Mesenchymal stem cell (in vitro differentiated cells and primary cell): ENCODE measurements at regions not wholly inside any gene's neighbourhood (a gene's known extent, or its start where the extent isn't known, plus 50 kb on each side); places are given as distances from the start of the nearest gene placed in this dataset.

ENCODE experiments used
- DNase-seq: peaks from one replicate; pipeline ENCODE4 v3.0.0-alpha.2; 2013
- H2AFZ ChIP-seq: one replicate; pipeline ENCODE4 v1.6.1; 2013; ENCODE audit warnings: low read depth, mild to moderate bottlenecking, control low read depth, inconsistent platforms, low read length, moderate library complexity
- H2AK5ac ChIP-seq: 2 replicates; pipeline ENCODE4 v1.6.1; 2013; ENCODE audit warnings: low read length, moderate library complexity, mild to moderate bottlenecking, inconsistent platforms; ENCODE audit not compliant: severe bottlenecking
- H2BK120ac ChIP-seq: one replicate; pipeline ENCODE4 v1.6.1; 2013; ENCODE audit warnings: low read depth, mild to moderate bottlenecking, inconsistent platforms, low read length, moderate library complexity
- H2BK12ac ChIP-seq, 2 experiments: one replicate each; pipeline ENCODE4 v1.6.1; 2013; ENCODE audit warnings: inconsistent platforms in 2 of 2, low read length in 2 of 2, mild to moderate bottlenecking in 2 of 2, moderate library complexity in 2 of 2, control low read depth in 1 of 2
- H2BK15ac ChIP-seq: one replicate; pipeline ENCODE4 v1.6.1; 2013; ENCODE audit warnings: mild to moderate bottlenecking, low read depth, inconsistent platforms; ENCODE audit not compliant: poor library complexity, severe bottlenecking
- H2BK5ac ChIP-seq: 2 replicates; pipeline ENCODE4 v1.6.1; 2013; ENCODE audit warnings: low read depth, mild to moderate bottlenecking, low read length, control low read depth, inconsistent platforms; ENCODE audit not compliant: poor library complexity, severe bottlenecking
- H3K14ac ChIP-seq, 2 experiments: one replicate each; pipeline ENCODE4 v1.6.1; 2013; ENCODE audit warnings: inconsistent platforms in 2 of 2, low read length in 2 of 2, control low read depth in 1 of 2, mild to moderate bottlenecking in 1 of 2, moderate library complexity in 1 of 2
- H3K18ac ChIP-seq, 2 experiments: one replicate each; pipeline ENCODE4 v1.6.1; 2013; ENCODE audit warnings: inconsistent platforms in 2 of 2, low read length in 2 of 2, control low read depth in 1 of 2, low read depth in 1 of 2, mild to moderate bottlenecking in 1 of 2
- H3K23ac ChIP-seq, 2 experiments: one replicate each; pipeline ENCODE4 v1.6.1; 2013; ENCODE audit warnings: inconsistent platforms in 2 of 2, low read length in 2 of 2, mild to moderate bottlenecking in 2 of 2, moderate library complexity in 2 of 2, control low read depth in 1 of 2
- H3K27ac ChIP-seq: 2 replicates; pipeline ENCODE4 v1.5.1; 2013; ENCODE audit warnings: mild to moderate bottlenecking, moderate library complexity, low read length, control low read depth, inconsistent platforms; ENCODE audit not compliant: poor library complexity, severe bottlenecking
- H3K27me3 ChIP-seq, 2 experiments: 2 replicates each; pipeline versions ENCODE4 v1.6.1 to v1.7.0; 2013; ENCODE audit warnings: low read length in 2 of 2, mild to moderate bottlenecking in 2 of 2, moderate library complexity in 2 of 2, control low read depth in 1 of 2, inconsistent platforms in 1 of 2; ENCODE audit not compliant: control insufficient read depth in 1 of 2, insufficient read depth in 1 of 2
- H3K36me3 ChIP-seq, 2 experiments: 2 replicates each; pipeline versions ENCODE4 v1.6.1 to v1.7.0; 2013; ENCODE audit warnings: low read length in 2 of 2, control low read depth in 1 of 2, inconsistent platforms in 1 of 2, low read depth in 1 of 2, mild to moderate bottlenecking in 1 of 2; ENCODE audit not compliant: insufficient read depth in 2 of 2, control insufficient read depth in 1 of 2
- H3K4ac ChIP-seq, 2 experiments: one replicate each; pipeline ENCODE4 v1.6.1; 2013; ENCODE audit warnings: inconsistent platforms in 2 of 2, low read length in 2 of 2, mild to moderate bottlenecking in 2 of 2, moderate library complexity in 2 of 2, control low read depth in 1 of 2, low read depth in 1 of 2
- H3K4me1 ChIP-seq: 2 replicates; pipeline ENCODE4 v1.6.1; 2013; ENCODE audit warnings: low read depth, low read length, control low read depth; ENCODE audit not compliant: control insufficient read depth, insufficient read depth
- H3K4me2 ChIP-seq: 2 replicates; pipeline ENCODE4 v1.6.1; 2013; ENCODE audit warnings: low read length, mild to moderate bottlenecking, inconsistent platforms; ENCODE audit not compliant: poor library complexity, severe bottlenecking
- H3K4me3 ChIP-seq, 2 experiments: 2 replicates each; pipeline versions ENCODE4 v1.5.1 to v1.7.0; 2013; ENCODE audit warnings: low read length in 2 of 2, mild to moderate bottlenecking in 2 of 2, control low read depth in 1 of 2, low read depth in 1 of 2; ENCODE audit not compliant: insufficient read depth in 1 of 2
- H3K79me1 ChIP-seq: replicated peaks from 2 replicates; pipeline ENCODE4 v1.6.1; 2013; ENCODE audit warnings: mild to moderate bottlenecking, control low read depth, low read length, inconsistent platforms; ENCODE audit not compliant: poor library complexity, severe bottlenecking
- H3K9ac ChIP-seq: 2 replicates; pipeline ENCODE4 v1.7.0; 2013; ENCODE audit warnings: mild to moderate bottlenecking, low read length, moderate library complexity
- H3K9me3 ChIP-seq: 2 replicates; pipeline ENCODE4 v1.7.0; 2013; ENCODE audit warnings: mild to moderate bottlenecking, low read length; ENCODE audit not compliant: control insufficient read depth
- H4K8ac ChIP-seq: one replicate; pipeline ENCODE4 v1.6.1; 2013; ENCODE audit warnings: inconsistent platforms, mild to moderate bottlenecking, low read length, moderate library complexity
- H4K91ac ChIP-seq: one replicate; pipeline ENCODE4 v1.6.1; 2013; ENCODE audit warnings: mild to moderate bottlenecking, low read length, inconsistent platforms
- WGBS: methylation state at CpG from one replicate; pipeline ENCODE4 v1.1.7; 2013; ENCODE audit warnings: mixed read lengths; 5-methylcytosine and 5-hydroxymethylcytosine counted together

DNA sequence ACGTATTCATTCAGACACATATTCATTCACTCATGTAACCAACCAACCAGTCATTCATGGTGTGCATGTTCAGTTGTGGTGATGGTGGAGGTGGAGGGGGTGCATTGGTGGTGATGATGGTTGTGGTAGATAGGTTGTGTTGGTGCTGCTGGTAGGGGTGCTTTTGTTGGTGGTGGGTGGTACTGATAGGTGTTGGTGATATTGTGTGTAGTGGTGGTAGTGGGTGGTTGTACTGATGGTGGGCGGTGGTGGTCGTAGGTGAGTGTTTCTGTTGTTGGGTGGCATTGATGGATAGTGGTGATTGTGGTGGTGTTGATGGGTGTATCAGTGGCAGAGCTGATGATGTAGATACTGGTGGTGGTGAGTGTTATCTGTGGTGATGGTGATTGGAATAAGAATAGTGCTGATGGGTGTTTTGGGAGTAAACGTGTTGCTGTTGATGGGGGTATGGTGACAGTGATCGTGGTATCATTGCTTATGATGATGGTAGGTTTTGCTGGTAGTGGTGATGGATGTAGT is 59.8 kb upstream of the SHB start:
- no peak overlapping the region for H2AFZ ChIP-seq
- no peak overlapping the region for H3K4ac ChIP-seq
- no peak overlapping the region for H2BK120ac ChIP-seq
- no peak overlapping the region for H2BK15ac ChIP-seq
- no peak overlapping the region for H3K27ac ChIP-seq
- peaks cover 6% of the 10 kb centered on the region for H3K9me3 ChIP-seq
- no peak overlapping the region for H3K18ac ChIP-seq
- no peaks in the 10 kb centered on the region for H3K36me3 ChIP-seq
- H3K27me3 ChIP-seq = peaks cover 52 to 88% of the 10 kb centered on the region in 2 experiments
- no peak for DNase-seq
- no peak overlapping the region for H3K4me2 ChIP-seq
- no peak overlapping the region for H3K4me3 ChIP-seq
- no peak overlapping the region for H2AK5ac ChIP-seq
- WGBS = 92% methylated on average over 4 of the region's 5 CpGs
- H2BK12ac ChIP-seq = no peak overlapping the region
- no peaks in the 10 kb centered on the region for H3K79me1 ChIP-seq
- no peak overlapping the region for H4K8ac ChIP-seq
- H3K9ac ChIP-seq = no peak overlapping the region
- H3K14ac ChIP-seq = no peak overlapping the region
- no peak overlapping the region for H4K91ac ChIP-seq
- no peak overlapping the region for H3K23ac ChIP-seq
- no peaks in the 10 kb centered on the region for H3K4me1 ChIP-seq
- H2BK5ac ChIP-seq = no peak overlapping the region

DNA sequence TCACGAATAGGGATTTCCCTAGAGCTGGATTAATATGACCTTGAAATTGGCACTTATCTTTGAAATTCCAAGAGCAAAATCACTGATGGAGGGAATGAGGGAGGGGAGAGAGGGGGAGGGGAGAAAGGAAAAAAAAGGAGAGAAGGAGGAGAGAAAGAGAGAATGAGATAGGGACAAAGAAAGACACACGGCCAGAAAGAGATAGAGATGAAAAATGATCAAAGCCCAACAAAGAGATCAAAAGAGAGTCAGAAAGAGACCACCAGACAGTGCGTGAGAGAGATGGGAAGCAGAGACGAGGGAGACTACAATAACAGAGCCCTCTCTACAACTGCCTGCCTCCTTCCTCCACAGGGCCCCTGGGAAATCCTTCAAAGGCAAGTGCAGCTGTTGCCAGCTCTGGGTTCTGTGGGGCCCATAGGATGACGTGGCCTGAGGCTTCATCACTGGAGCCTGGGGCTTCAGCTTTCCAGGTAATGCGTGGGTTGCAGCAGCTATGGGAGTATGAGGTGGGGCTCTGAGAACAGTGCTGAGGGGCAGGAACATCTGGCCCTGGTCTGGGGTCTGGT is 58.3 kb upstream of the SHB start:
- no peak overlapping the region for H3K27ac ChIP-seq

DNA sequence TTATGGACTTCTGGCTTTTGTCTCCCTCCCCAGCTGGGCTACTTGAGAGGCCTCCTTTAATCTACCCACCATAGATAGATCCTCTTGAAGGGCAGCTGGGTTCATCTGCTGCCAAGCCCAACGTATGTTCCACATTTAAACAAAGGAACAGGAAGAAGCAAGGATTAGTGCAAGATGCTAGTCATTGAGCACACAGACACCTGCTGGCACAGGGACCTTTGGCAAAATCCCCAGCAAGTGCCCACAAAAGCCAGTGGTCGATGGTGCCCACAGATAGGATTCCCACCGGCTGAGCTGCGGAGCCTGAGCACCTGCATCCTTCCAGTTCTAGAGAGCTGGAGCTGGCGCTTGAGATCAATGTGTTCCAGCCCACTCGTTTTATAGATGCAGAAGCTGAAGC is 57.7 kb upstream of the SHB start:
- Histone ChIP-seq H3K9ac (no peak overlapping the region), H2BK120ac (no peak overlapping the region), H3K27me3 (peaks cover 42 to 69% of the 10 kb centered on the region in 2 experiments), H3K4me1 (no peaks in the 10 kb centered on the region), H2BK15ac (no peak overlapping the region), H2BK5ac (no peak overlapping the region), H3K18ac (no peak overlapping the region), H2BK12ac (no peak overlapping the region), H3K36me3 (no peaks in the 10 kb centered on the region), H2AK5ac (no peak overlapping the region), H3K79me1 (no peaks in the 10 kb centered on the region), H3K4ac (no peak overlapping the region), H3K4me2 (no peak overlapping the region), H4K8ac (no peak overlapping the region), H4K91ac (no peak overlapping the region), H3K23ac (no peak overlapping the region), H3K14ac (no peak overlapping the region), H2AFZ (no peak overlapping the region), H3K9me3 (peaks cover 6% of the 10 kb centered on the region), H3K4me3 (no peak overlapping the region), H3K27ac (no peak overlapping the region)
- WGBS = 84% methylated on average over 6 of the region's 6 CpGs
- no peak for DNase-seq

More for the DNA sequence above, 58.3 kb upstream of the SHB start:
- Histone ChIP-seq H3K27me3 (peaks cover 46 to 75% of the 10 kb centered on the region in 2 experiments), H3K4me1 (no peaks in the 10 kb centered on the region), H4K91ac (no peak overlapping the region), H4K8ac (no peak overlapping the region), H3K9ac (no peak overlapping the region), H2AFZ (no peak overlapping the region), H3K36me3 (no peaks in the 10 kb centered on the region), H3K4me2 (no peak overlapping the region), H2BK12ac (no peak overlapping the region), H3K9me3 (peaks cover 6% of the 10 kb centered on the region), H3K4me3 (no peak overlapping the region), H3K14ac (no peak overlapping the region), H2AK5ac (no peak overlapping the region), H3K4ac (no peak overlapping the region), H3K23ac (no peak overlapping the region), H2BK5ac (no peak overlapping the region), H2BK120ac (no peak overlapping the region), H2BK15ac (no peak overlapping the region), H3K79me1 (no peaks in the 10 kb centered on the region), H3K18ac (no peak overlapping the region)
- no peak for DNase-seq
- WGBS = 73% methylated on average over 6 of the region's 6 CpGs

DNA sequence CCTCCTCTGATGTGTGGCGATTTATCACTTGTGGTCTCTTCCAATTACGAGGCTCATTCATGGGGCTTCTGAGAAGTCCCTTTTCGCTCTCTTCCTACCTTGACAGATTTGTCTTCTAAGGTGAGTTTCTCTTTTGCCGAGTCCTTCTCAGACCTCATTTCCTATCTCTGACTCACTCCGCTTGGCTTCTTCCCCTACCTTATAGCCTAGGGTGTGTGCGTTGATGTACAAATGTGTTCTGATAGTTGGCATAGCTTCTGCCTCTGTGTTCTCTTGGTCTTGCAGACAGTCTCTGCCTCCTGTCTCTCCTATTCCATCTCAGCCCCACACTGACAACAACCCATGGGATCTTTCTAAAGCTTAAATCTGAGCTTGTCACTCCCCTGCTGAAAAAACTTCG is 56.9 kb upstream of the SHB start:
- Histone ChIP-seq H2BK12ac (no peak overlapping the region), H3K4me1 (no peaks in the 10 kb centered on the region), H4K8ac (no peak overlapping the region), H2BK120ac (no peak overlapping the region), H3K27ac (no peak overlapping the region), H3K4me3 (no peak overlapping the region), H3K9ac (no peak overlapping the region), H3K23ac (no peak overlapping the region), H3K18ac (no peak overlapping the region), H3K27me3 (peaks cover 45 to 69% of the 10 kb centered on the region in 2 experiments), H3K9me3 (peaks cover 6% of the 10 kb centered on the region), H2BK15ac (no peak overlapping the region), H3K36me3 (no peaks in the 10 kb centered on the region), H2AFZ (no peak overlapping the region), H4K91ac (no peak overlapping the region), H3K4ac (no peak overlapping the region), H2AK5ac (no peak overlapping the region), H2BK5ac (no peak overlapping the region), H3K4me2 (no peak overlapping the region), H3K79me1 (no peaks in the 10 kb centered on the region), H3K14ac (no peak overlapping the region)
- 95% methylated on average over 5 of the region's 7 CpGs for WGBS
- no peak for DNase-seq
